Gastroesophageal sphincter (tissue), 3 donors: ENCODE measurements at regions not wholly inside any gene's neighbourhood (a gene's known extent, or its start where the extent isn't known, plus 50 kb on each side); places are given as distances from the start of the nearest gene placed in this dataset.

Experiments used
- CTCF ChIP-seq, 4 experiments: fragments of 200-600 bp in 2 of 4; fragments of 450-650 bp in 2 of 4; sonication (generic) in 1 of 4; IDR thresholded peaks; one replicate each; pipeline ENCODE4 v1.5.1; 2017 to 2019; ENCODE audit warnings: antibody characterized with exemption in 4 of 4, mild to moderate bottlenecking in 2 of 4, moderate library complexity in 2 of 4
- EP300 ChIP-seq: sonication (generic); formaldehyde crosslinking; IDR thresholded peaks from one replicate; pipeline ENCODE4 v1.6.1; 2017; ENCODE audit warnings: antibody characterized with exemption, mild to moderate bottlenecking
- POLR2A ChIP-seq, 2 donors: fragments of 450-650 bp; IDR thresholded peaks; one replicate each; pipeline ENCODE4 v1.6.1; 2017; ENCODE audit warnings: antibody characterized with exemption in 2 of 2, mild to moderate bottlenecking in 2 of 2, moderate library complexity in 1 of 2
- POLR2AphosphoS5 ChIP-seq: sonication (generic); formaldehyde crosslinking; IDR thresholded peaks from one replicate; pipeline ENCODE4 v1.6.1; 2017; ENCODE audit warnings: antibody characterized with exemption

- TF ChIP-seq CTCF (IDR thresholded peaks at IDR 0.05) (no peak), POLR2AphosphoS5 (no peak), POLR2A (IDR thresholded peaks at IDR 0.05) (no peak), EP300 (no peak)
Measured at GRCh38 chr15:96418146-96418545, 87.6 kb downstream of the NR2F2 start.
